NCI-H460 (cell line): ENCODE measurements at regions not wholly inside any gene's neighbourhood (a gene's known extent, or its start where the extent isn't known, plus 50 kb on each side); places are given as distances from the start of the nearest gene placed in this dataset.

Experiments used
- DNase-seq: peaks from one replicate; pipeline ENCODE4 v3.0.0-alpha.2; 2016; ENCODE audit warnings: low read depth; ENCODE audit errors: extremely low read depth

GRCh38 chr9:582775-583174, 258.7 kb upstream of the DMRT1 start:
- DNase-seq = no peak

- no peak for DNase-seq
These were observed 254.0 kb upstream of the DMRT1 start for GRCh38 chr9:587527-587926.

GRCh38 chr9:588981-589380, 252.5 kb upstream of the DMRT1 start:
- no peak for DNase-seq

- no peak for DNase-seq
These were observed 251.8 kb upstream of the DMRT1 start for GRCh38 chr9:589723-590122.

GRCh38 chr9:591292-591691, 250.2 kb upstream of the DMRT1 start:
- DNase-seq = no peak

GRCh38 chr9:592225-592624, 249.3 kb upstream of the DMRT1 start:
- no peak for DNase-seq

DNA sequence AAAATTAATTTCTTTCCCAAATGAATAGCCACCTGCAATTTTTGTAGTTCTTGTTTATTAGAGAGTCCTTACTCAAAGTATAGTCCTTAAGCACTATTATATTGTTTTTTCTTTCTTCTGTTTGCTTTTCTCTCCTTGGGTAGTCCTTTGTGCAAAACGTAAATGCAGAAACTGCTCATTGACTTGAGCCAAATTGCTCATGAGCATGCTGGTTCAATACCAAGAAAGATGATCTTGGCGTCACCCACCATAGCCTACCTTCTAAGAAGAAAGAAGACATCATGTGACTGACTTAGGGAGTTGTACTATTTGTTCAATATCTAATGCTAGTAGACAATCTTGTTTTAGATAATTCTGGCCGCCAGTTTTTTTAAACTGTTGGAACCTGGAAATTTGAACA, 248.8 kb upstream of the DMRT1 start:
- DNase-seq = no peak

DNA sequence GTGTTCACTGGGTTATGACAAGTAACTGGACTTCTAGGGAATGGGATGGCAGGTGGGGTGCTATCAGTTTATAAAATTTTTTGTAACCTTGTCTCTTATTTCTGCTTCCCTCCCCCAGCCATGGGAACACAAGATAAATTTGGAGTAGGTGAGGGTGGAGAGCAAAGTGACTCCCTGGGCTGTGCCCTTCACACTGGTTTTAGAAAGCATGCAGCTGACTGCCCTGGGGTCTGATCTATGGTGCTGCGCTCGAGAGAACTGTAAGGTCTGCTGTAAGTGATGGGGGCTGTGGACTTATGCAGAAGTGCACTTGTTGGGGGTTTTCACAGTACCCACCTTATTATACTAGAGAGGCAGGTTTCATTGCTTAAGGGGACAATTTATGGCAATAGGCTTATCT, 247.7 kb upstream of the DMRT1 start:
- DNase-seq = no peak

GRCh38 chr9:596703-597102, 244.8 kb upstream of the DMRT1 start:
- no peak for DNase-seq

- DNase-seq = no peak
These were observed 241.5 kb upstream of the DMRT1 start for GRCh38 chr9:600006-600405.

DNA sequence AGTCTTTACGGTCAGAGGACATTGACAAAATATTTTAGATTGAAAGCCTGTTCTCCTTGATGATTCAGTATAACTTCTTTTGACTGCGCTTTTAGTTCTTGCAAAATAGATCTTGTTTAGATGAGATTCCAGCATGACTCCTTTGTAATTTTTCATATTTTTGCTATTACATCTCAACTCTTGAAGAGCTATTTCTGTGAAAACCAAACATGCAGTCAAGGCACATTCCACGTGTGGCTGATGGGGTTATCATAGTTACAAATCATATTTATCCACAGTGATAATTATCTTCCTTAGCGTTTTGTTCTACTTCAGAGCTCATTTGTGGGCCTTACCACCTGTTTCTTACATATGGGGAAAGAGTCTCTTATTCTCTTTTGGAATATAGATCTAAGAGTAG, 238.8 kb upstream of the DMRT1 start:
- no peak for DNase-seq

- no peak for DNase-seq
These were observed 238.4 kb upstream of the DMRT1 start for GRCh38 chr9:603126-603525.

GRCh38 chr9:607417-607816, 234.1 kb upstream of the DMRT1 start:
- DNase-seq = no peak

- DNase-seq = peak; percentile 69
These were observed 227.6 kb upstream of the DMRT1 start for GRCh38 chr9:613771-614347.

GRCh38 chr9:614431-614830, 227.1 kb upstream of the DMRT1 start:
- no peak for DNase-seq

DNA sequence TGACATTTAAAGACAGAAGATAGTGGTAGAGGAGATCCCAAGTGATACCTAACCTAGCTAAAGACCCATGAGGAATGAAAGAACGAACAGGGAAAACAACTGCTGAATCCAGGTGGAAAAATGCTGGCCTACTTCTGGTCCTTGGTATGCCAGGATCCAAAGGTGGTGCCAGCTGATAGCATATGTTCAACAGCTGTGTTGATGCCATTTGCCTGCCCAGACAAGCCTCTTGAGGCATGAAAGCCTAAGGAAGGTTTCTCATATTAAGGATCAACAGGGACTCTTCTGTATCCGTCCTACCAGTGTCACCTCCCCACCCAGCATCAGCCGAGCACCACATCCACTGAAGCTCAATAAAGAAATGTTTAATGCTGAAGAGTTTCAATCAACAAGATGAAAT, 225.7 kb upstream of the DMRT1 start:
- DNase-seq = no peak

GRCh38 chr9:616694-617093, 224.8 kb upstream of the DMRT1 start:
- DNase-seq = no peak

- DNase-seq = no peak
These were observed 223.9 kb upstream of the DMRT1 start for GRCh38 chr9:617445-618085.

- DNase-seq = no peak
These were observed 223.0 kb upstream of the DMRT1 start for GRCh38 chr9:618478-618877.

- no peak for DNase-seq
These were observed 220.2 kb upstream of the DMRT1 start for GRCh38 chr9:621201-621855.

DNA sequence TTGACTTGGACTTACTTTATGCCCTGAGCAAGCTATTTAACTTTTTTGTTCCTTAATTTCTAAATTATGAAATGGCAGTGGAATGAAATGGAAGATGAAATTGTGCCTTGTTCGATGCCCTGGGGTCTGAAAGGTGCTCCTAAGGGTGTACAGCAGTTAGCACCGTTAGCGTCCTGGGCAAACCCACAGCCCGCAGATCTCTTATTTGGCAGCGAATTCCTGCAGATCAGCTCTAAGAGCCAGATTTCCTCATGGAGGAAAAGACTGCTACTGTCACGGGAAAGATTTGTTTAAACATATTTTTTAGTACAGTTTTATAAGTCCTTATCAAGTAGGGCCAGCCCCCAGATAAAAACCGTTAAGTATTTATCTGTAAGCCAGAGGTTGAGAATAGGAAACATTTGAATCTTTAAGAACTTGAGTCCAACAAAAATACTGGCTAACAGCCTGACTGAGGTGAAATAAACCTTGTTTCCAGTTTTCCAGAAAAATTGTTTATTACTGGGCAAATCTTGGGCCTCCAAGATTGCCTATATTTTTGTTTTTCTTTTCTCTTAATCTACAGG, 216.5 kb upstream of the DMRT1 start:
- DNase-seq = no peak

- no peak for DNase-seq
These were observed 215.9 kb upstream of the DMRT1 start for GRCh38 chr9:625613-626012.
